Stimulated activated CD8-positive, alpha-beta memory T cell treated with anti-CD3 and anti-CD28 coated beads, Interleukin-4, amount 100 ng/mL, for 24 hours (primary cell): ENCODE measurements at regions not wholly inside any gene's neighbourhood (a gene's known extent, or its start where the extent isn't known, plus 50 kb on each side); places are given as distances from the start of the nearest gene placed in this dataset.
"Not testable (repeated sequence)": the region's sequence is repeated elsewhere in the genome, so short reads cannot be mapped to it uniquely, and the experiment has no call there.

Experiments used
- DNase-seq: peaks from one replicate; pipeline ENCODE4 v3.0.0-alpha.2; 2020; ENCODE audit warnings: low read depth

GRCh38 chr6:119960036-119960435 is 610.5 kb upstream of the MAN1A1 start:
- DNase-seq: no peak

GRCh38 chr6:119957195-119957594 is 607.6 kb upstream of the MAN1A1 start:
- no peak for DNase-seq

GRCh38 chr6:119952696-119953095 is 603.1 kb upstream of the MAN1A1 start:
- DNase-seq: no peak

GRCh38 chr6:119950681-119951080 is 601.1 kb upstream of the MAN1A1 start:
- DNase-seq: no peak

GRCh38 chr6:119942078-119942752 is 592.7 kb upstream of the MAN1A1 start:
- no peak for DNase-seq

GRCh38 chr6:119938752-119939151 is 589.2 kb upstream of the MAN1A1 start:
- DNase-seq: no peak

GRCh38 chr6:119934816-119935215 is 585.3 kb upstream of the MAN1A1 start:
- no peak for DNase-seq

- no peak for DNase-seq
These were observed 579.6 kb upstream of the MAN1A1 start for GRCh38 chr6:119929121-119929520.

GRCh38 chr6:119924888-119925287 is 575.3 kb upstream of the MAN1A1 start:
- not testable (repeated sequence) for DNase-seq

- no peak for DNase-seq
These were observed 573.3 kb upstream of the MAN1A1 start for GRCh38 chr6:119922814-119923213.

GRCh38 chr6:119921491-119922010 is 572.0 kb upstream of the MAN1A1 start:
- DNase-seq: no peak

GRCh38 chr6:119917186-119917585 is 567.6 kb upstream of the MAN1A1 start:
- no peak for DNase-seq

GRCh38 chr6:119915971-119916370 is 566.4 kb upstream of the MAN1A1 start:
- DNase-seq: no peak

- DNase-seq: no peak
These were observed 558.6 kb upstream of the MAN1A1 start for GRCh38 chr6:119908157-119908556.

GRCh38 chr6:119902681-119903080 is 553.1 kb upstream of the MAN1A1 start:
- DNase-seq: no peak

- no peak for DNase-seq
These were observed 547.2 kb upstream of the MAN1A1 start for GRCh38 chr6:119896806-119897205.

GRCh38 chr6:119895626-119896025 is 546.1 kb upstream of the MAN1A1 start:
- no peak for DNase-seq

- DNase-seq: no peak
These were observed 545.2 kb upstream of the MAN1A1 start for GRCh38 chr6:119894811-119895210.

- DNase-seq: no peak
These were observed 542.1 kb upstream of the MAN1A1 start for GRCh38 chr6:119891644-119892043.

- DNase-seq: no peak
These were observed 541.6 kb upstream of the MAN1A1 start for GRCh38 chr6:119891206-119891605.

- DNase-seq: no peak
These were observed 540.9 kb upstream of the MAN1A1 start for GRCh38 chr6:119890470-119890869.

GRCh38 chr6:119887666-119888065 is 538.1 kb upstream of the MAN1A1 start:
- DNase-seq: no peak

- DNase-seq: no peak
These were observed 531.9 kb upstream of the MAN1A1 start for GRCh38 chr6:119881416-119881815.

- DNase-seq: no peak
These were observed 531.3 kb upstream of the MAN1A1 start for GRCh38 chr6:119880840-119881239.
